ENCODE measurements at regions not wholly inside any gene's neighbourhood (a gene's known extent, or its start where the extent isn't known, plus 50 kb on each side); places are given as distances from the start of the nearest gene placed in this dataset.

DNA sequence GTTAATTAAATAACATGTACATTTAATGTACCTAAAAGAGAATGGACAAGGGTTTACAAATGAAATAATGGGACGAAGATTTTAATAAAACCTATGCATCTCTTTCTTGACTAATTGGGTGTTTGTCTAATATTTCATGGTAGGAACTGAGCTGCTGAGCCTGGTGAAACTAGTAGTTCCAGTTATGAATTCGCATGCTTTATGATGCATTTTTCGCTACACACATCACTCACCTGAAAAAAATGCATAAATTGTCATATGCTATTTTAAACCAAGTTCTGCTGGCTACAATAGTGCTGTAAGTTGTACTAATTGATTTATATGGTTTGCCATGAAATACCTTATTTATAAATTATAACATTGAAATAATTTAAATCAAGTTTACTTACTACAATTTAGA, 806.8 kb upstream of the SLITRK5 start:
- Mint-ChIP-seq H3K36me3 (ENCODE audit: low read depth) (no peaks in the 10 kb centered on the region), H3K4me1 (ENCODE audit: low read depth) (no peaks in the 10 kb centered on the region), H3K4me3 (no peak overlapping the region), H3K27ac (no peak overlapping the region), H3K9me3 (peaks cover 21% of the 10 kb centered on the region), H3K27me3 (ENCODE audit: insufficient read depth) (no peaks in the 10 kb centered on the region; the same call in 1 of the 2 replicates)
- no peak for DNase-seq
- TF ChIP-seq, protein P1, sequence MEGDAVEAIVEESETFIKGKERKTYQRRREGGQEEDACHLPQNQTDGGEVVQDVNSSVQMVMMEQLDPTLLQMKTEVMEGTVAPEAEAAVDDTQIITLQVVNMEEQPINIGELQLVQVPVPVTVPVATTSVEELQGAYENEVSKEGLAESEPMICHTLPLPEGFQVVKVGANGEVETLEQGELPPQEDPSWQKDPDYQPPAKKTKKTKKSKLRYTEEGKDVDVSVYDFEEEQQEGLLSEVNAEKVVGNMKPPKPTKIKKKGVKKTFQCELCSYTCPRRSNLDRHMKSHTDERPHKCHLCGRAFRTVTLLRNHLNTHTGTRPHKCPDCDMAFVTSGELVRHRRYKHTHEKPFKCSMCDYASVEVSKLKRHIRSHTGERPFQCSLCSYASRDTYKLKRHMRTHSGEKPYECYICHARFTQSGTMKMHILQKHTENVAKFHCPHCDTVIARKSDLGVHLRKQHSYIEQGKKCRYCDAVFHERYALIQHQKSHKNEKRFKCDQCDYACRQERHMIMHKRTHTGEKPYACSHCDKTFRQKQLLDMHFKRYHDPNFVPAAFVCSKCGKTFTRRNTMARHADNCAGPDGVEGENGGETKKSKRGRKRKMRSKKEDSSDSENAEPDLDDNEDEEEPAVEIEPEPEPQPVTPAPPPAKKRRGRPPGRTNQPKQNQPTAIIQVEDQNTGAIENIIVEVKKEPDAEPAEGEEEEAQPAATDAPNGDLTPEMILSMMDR (IDR thresholded peaks at IDR 0.05) = no peak

DNA sequence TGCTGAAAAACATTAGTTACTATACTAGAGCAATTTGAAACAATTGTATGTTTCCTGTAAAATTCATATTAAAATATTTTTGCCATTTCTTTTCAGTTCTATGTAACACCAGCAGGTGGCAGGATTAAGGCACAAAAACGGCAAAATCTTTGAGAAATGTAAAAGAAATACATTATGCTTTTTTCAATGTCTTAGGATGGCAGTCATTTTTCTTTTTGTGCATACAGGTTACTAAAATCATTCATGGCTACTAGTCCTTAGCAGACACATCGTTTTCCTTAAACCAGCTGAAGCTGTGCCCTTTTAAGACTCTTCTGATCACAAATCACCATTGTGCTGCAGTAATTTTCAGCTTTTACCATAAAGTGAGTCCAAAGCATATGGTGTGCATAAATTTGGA, 800.7 kb upstream of the SLITRK5 start:
- Mint-ChIP-seq H3K27me3 (ENCODE audit: insufficient read depth) (no peaks in the 10 kb centered on the region), H3K4me3 (no peak overlapping the region), H3K9me3 (no peaks in the 10 kb centered on the region), H3K36me3 (ENCODE audit: low read depth) (no peaks in the 10 kb centered on the region), H3K27ac (no peak overlapping the region), H3K4me1 (ENCODE audit: low read depth) (no peaks in the 10 kb centered on the region)
- no peak for DNase-seq
- TF ChIP-seq, protein P1 (IDR thresholded peaks at IDR 0.05) = peak; percentile 81

DNA sequence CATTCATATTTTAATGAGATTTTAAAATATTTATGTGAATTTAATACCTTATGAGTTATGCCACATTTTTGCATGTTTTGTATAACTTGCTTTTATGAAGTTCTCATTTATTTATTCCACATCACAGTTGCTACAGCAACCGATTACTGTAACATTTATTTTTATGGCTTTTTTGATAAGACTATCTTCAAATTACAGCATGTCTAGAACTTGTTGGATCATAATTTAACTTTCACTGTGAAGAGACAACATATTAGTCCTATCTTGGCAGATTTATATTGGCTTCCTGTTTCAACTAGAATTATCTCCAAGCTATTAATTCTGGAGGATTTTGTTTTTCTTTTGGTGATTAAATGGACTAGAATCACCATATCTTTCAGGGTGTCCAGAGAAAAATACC, 793.7 kb upstream of the SLITRK5 start:
- H3K4me3 Mint-ChIP-seq = no peak overlapping the region
- TF ChIP-seq, protein P1 (IDR thresholded peaks at IDR 0.05) = no peak
- H3K4me1 Mint-ChIP-seq (ENCODE audit: low read depth) = no peaks in the 10 kb centered on the region
- no peak for DNase-seq
- no peaks in the 10 kb centered on the region for H3K36me3 Mint-ChIP-seq (ENCODE audit: low read depth)
- H3K9me3 Mint-ChIP-seq = peaks cover 2% of the 10 kb centered on the region
- no peaks in the 10 kb centered on the region for H3K27me3 Mint-ChIP-seq (ENCODE audit: insufficient read depth)
- no peak overlapping the region for H3K27ac Mint-ChIP-seq

DNA sequence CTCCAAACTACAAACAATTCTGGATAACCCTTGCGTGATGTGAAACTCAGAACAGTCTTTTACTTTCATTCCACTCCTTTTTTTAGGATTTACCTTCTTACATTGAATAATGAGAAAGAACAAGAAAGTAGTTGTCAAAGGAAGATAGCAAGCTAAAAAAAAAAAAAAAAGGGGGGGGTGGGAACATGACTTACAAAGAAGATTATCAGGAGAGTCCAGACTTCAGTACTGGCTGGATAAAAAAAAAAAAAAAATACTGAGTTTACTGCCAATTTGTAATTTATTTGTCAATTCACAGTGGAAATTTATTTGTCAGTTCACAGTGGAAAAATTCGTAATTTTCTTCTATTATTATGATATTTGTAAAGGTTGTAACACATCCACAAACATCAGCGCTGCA, 792.4 kb upstream of the SLITRK5 start:
- TF ChIP-seq, protein P1 (IDR thresholded peaks at IDR 0.05) = no peak
- Mint-ChIP-seq H3K27ac (no peak overlapping the region), H3K4me1 (ENCODE audit: low read depth) (no peaks in the 10 kb centered on the region), H3K27me3 (ENCODE audit: insufficient read depth) (no peaks in the 10 kb centered on the region), H3K4me3 (no peak overlapping the region), H3K36me3 (ENCODE audit: low read depth) (no peaks in the 10 kb centered on the region), H3K9me3 (peaks cover 10% of the 10 kb centered on the region)
- no peak for DNase-seq

DNA sequence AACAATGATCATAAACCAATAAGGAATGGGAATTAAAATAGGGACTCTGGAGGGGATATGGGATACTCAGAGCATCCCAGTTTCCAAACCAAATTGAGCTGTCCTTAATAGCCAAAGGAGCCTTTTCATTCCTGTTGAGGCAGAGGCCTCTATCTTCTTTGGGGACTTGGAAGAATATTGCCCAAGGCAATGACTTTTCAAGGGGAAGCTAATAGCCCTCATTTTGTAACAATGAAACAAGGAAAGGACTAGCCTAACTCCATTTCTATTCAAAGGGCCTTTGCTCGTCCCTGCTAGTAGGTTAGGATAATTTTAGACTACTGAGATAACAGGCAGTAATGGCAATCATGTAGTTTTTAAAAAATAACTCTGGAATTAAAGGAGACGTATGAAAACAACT, 789.8 kb upstream of the SLITRK5 start:
- no peak overlapping the region for H3K4me3 Mint-ChIP-seq
- H3K27me3 Mint-ChIP-seq (ENCODE audit: insufficient read depth) = no peaks in the 10 kb centered on the region
- TF ChIP-seq, protein P1 (IDR thresholded peaks at IDR 0.05) = no peak
- peaks cover 22% of the 10 kb centered on the region for H3K9me3 Mint-ChIP-seq
- no peak for DNase-seq
- no peaks in the 10 kb centered on the region for H3K36me3 Mint-ChIP-seq (ENCODE audit: low read depth)
- no peaks in the 10 kb centered on the region for H3K4me1 Mint-ChIP-seq (ENCODE audit: low read depth)
- no peak overlapping the region for H3K27ac Mint-ChIP-seq

DNA sequence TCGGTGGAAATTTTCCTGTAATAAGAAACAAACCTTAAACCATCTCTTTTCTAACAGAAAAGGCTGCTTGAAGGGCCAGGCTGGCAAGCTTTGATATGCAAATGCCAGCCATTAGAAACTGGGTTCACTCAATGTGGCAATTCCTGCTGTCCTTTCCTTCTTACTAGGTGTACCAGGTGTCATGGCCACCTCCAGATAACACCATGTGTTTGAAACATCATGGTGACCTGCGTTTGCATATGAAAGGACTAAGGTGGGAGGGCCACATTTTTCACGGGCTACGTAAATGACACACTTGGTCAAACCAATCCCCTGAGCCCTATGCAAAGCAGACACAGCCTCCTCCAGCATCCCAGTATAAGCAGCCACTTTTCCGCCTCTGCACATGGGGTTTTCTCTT, 789.1 kb upstream of the SLITRK5 start:
- Mint-ChIP-seq H3K36me3 (ENCODE audit: low read depth) (no peaks in the 10 kb centered on the region), H3K27me3 (ENCODE audit: insufficient read depth) (no peaks in the 10 kb centered on the region), H3K4me1 (ENCODE audit: low read depth) (no peaks in the 10 kb centered on the region), H3K4me3 (no peak overlapping the region), H3K9me3 (peaks cover 23% of the 10 kb centered on the region), H3K27ac (no peak overlapping the region)
- no peak for DNase-seq
- TF ChIP-seq, protein P1 (IDR thresholded peaks at IDR 0.05) = no peak
